HCT116 (cell line): ENCODE measurements at regions not wholly inside any gene's neighbourhood (a gene's known extent, or its start where the extent isn't known, plus 50 kb on each side); places are given as distances from the start of the nearest gene placed in this dataset.

Experiments
- ATAC-seq: fragments of 200-7000 bp; cut with Tn5 transposase; 2 replicates; pipeline ENCODE4 v1.9.1; 2020; ENCODE audit warnings: mild to moderate bottlenecking, moderate library complexity
- BruUV-seq: library from RNA; stranded (reverse); fragments of 400-500 nt; replicated peaks from 2 replicates; lab custom pipeline; 2021; lab: Mats Ljungman, UMichigan
- CTCF ChIA-PET: fragments of 300-600 bp; sonication (Branson Sonifier 250); formaldehyde crosslinking; loops from one replicate; lab custom pipeline; 2021; ENCODE audit warnings: antibody characterized with exemption; lab: Charles Lee
- POLR2A ChIA-PET: fragments of 300-600, 350-600 bp; sonication (Branson Sonifier 250); formaldehyde crosslinking; loops from one replicate; lab custom pipeline; 2021; ENCODE audit warnings: antibody characterized with exemption; lab: Charles Lee
- RAD21 ChIA-PET, 2 experiments: fragments of 300-600 bp; sonication (Branson Sonifier 250); formaldehyde crosslinking; loops; one replicate each; lab custom pipeline; 2023; ENCODE audit warnings: low total read pairs in 2 of 2; ENCODE audit not compliant: uncharacterized antibody in 2 of 2, unreplicated experiment in 2 of 2, low non-redundant PET in 1 of 2; lab: Charles Lee
- DNase-seq: peaks from one replicate; pipeline ENCODE4 v3.0.0-alpha.2; 2010; ENCODE audit warnings: low read depth, low spot score
- H2AFZ ChIP-seq: fragments of 200-600 bp; shearing (Covaris generic), sonication (generic); 2 replicates; pipeline ENCODE4 v1.6.1; 2017; ENCODE audit warnings: low read depth, mixed run types, mixed read lengths, antibody characterized with exemption, low read length; ENCODE audit not compliant: poor library complexity, severe bottlenecking
- H3K27ac ChIP-seq: 2 replicates; pipeline ENCODE4 v1.5.1; 2012; ENCODE audit warnings: low read depth, low read length
- H3K27me3 ChIP-seq: fragments of 200-600 bp; sonication (generic); 2 replicates; pipeline ENCODE4 v1.6.1; 2016; ENCODE audit warnings: mixed run types, low read length, mixed read lengths; ENCODE audit not compliant: insufficient read depth
- H3K36me3 ChIP-seq, 2 experiments: fragments of 200-500 bp in 1 of 2; fragments of 200-600 bp in 1 of 2; sonication (Bioruptor generic) in 1 of 2; sonication (generic) in 1 of 2; 2 replicates each; pipeline versions ENCODE4 v1.5.1 to v1.6.1; 2014 to 2016; ENCODE audit warnings: low read length in 2 of 2, inconsistent platforms in 1 of 2, mixed read lengths in 1 of 2, mixed run types in 1 of 2; ENCODE audit not compliant: insufficient read depth in 2 of 2, control insufficient read depth in 1 of 2
- H3K4me1 ChIP-seq, 2 experiments: fragments of 200-600 bp in 1 of 2; sonication (generic) in 1 of 2; 2 replicates each; pipeline versions ENCODE4 v1.5.1 to v1.6.1; 2012 to 2017; ENCODE audit warnings: low read length in 2 of 2, inconsistent platforms in 1 of 2, mild to moderate bottlenecking in 1 of 2, mixed read lengths in 1 of 2, mixed run types in 1 of 2, moderate library complexity in 1 of 2; ENCODE audit not compliant: insufficient read depth in 2 of 2, control insufficient read depth in 1 of 2
- H3K4me2 ChIP-seq: fragments of 200-600 bp; sonication (generic); 2 replicates; pipeline ENCODE4 v1.6.1; 2017; ENCODE audit warnings: mixed run types, low read length, mixed read lengths
- H3K4me3 ChIP-seq, 2 experiments: fragments of 200-600 bp in 1 of 2; sonication (generic) in 1 of 2; replicated peaks in 1 of 2; 2 replicates each; pipeline ENCODE4 v1.5.1; 2011 to 2016; ENCODE audit warnings: low read length in 2 of 2, control low read depth in 1 of 2, low read depth in 1 of 2, mild to moderate bottlenecking in 1 of 2, mixed read lengths in 1 of 2, mixed run types in 1 of 2
- H3K79me2 ChIP-seq: fragments of 200-600 bp; sonication (generic); 2 replicates; pipeline ENCODE4 v1.6.1; 2017; ENCODE audit warnings: mild to moderate bottlenecking, mixed run types, low read length, moderate library complexity, mixed read lengths; ENCODE audit not compliant: insufficient read depth
- H3K9ac ChIP-seq: fragments of 200-600 bp; sonication (generic); 2 replicates; pipeline ENCODE4 v1.6.1; 2016; ENCODE audit warnings: low read length, mixed read lengths
- H3K9me2 ChIP-seq: fragments of 200-600 bp; sonication (generic), shearing (Covaris generic); 2 replicates; pipeline ENCODE4 v1.6.1; 2017; ENCODE audit warnings: mixed run types, mild to moderate bottlenecking, moderate library complexity; ENCODE audit not compliant: insufficient read depth
- H3K9me3 ChIP-seq, 2 experiments: fragments of 200-500 bp in 1 of 2; fragments of 200-600 bp in 1 of 2; sonication (Bioruptor generic) in 1 of 2; sonication (generic) in 1 of 2; 2 replicates each; pipeline ENCODE4 v1.6.1; 2014 to 2017; ENCODE audit warnings: low read length in 2 of 2, mixed read lengths in 2 of 2, inconsistent platforms in 1 of 2, low read depth in 1 of 2, mild to moderate bottlenecking in 1 of 2, mixed run types in 1 of 2, moderate library complexity in 1 of 2; ENCODE audit not compliant: control insufficient read depth in 1 of 2, insufficient read depth in 1 of 2
- H4K20me1 ChIP-seq: fragments of 200-600 bp; sonication (generic), shearing (Covaris generic); 2 replicates; pipeline ENCODE4 v1.6.1; 2017; ENCODE audit warnings: mixed run types, mild to moderate bottlenecking, moderate library complexity; ENCODE audit not compliant: insufficient read depth
- ATF3 ChIP-seq: IDR thresholded peaks from 2 replicates; pipeline ENCODE4 v1.6.1; 2012
- CEBPB ChIP-seq: IDR thresholded peaks from 2 replicates; pipeline ENCODE4 v1.6.1; 2012; ENCODE audit warnings: low read depth
- ELF1 ChIP-seq: IDR thresholded peaks from 2 replicates; pipeline ENCODE4 v1.6.1; 2012; ENCODE audit warnings: low read depth, borderline replicate concordance
- EZH2 ChIP-seq: fragments of 200-600 bp; sonication (generic); IDR thresholded peaks from 2 replicates; pipeline ENCODE4 v1.6.1; 2017; ENCODE audit warnings: antibody characterized with exemption, mixed run types
- FOSL1 ChIP-seq: IDR thresholded peaks from 2 replicates; pipeline ENCODE4 v1.6.1; 2012; ENCODE audit warnings: low read depth
- JUND ChIP-seq: IDR thresholded peaks from 2 replicates; pipeline ENCODE4 v1.6.1; 2012
- MAX ChIP-seq: IDR thresholded peaks from 2 replicates; pipeline ENCODE4 v1.6.1; 2012
- POLR2A ChIP-seq: IDR thresholded peaks from 2 replicates; pipeline ENCODE4 v1.7.0; 2011; ENCODE audit warnings: borderline replicate concordance; ENCODE audit not compliant: insufficient read depth, insufficient read length; ENCODE audit errors: extremely low read depth
- POLR2AphosphoS5 ChIP-seq: IDR thresholded peaks from 2 replicates; pipeline ENCODE4 v1.6.1; 2011; ENCODE audit warnings: mild to moderate bottlenecking, low read depth, low read length, moderate library complexity
- RAD21 ChIP-seq: IDR thresholded peaks from 2 replicates; pipeline ENCODE4 v1.6.1; 2012; ENCODE audit warnings: low read depth, mild to moderate bottlenecking
- REST ChIP-seq: IDR thresholded peaks from 2 replicates; pipeline ENCODE4 v1.6.1; 2012; ENCODE audit warnings: low read depth
- SP1 ChIP-seq: IDR thresholded peaks from 2 replicates; pipeline ENCODE4 v1.6.1; 2012; ENCODE audit warnings: low read depth
- SRF ChIP-seq: IDR thresholded peaks from 2 replicates; pipeline ENCODE4 v1.6.1; 2012; ENCODE audit warnings: low read depth
- TCF7L2 ChIP-seq: IDR thresholded peaks from 2 replicates; pipeline ENCODE4 v1.7.0; 2011; ENCODE audit warnings: borderline replicate concordance, inconsistent platforms; ENCODE audit not compliant: insufficient read depth, insufficient read length; ENCODE audit errors: extremely low read depth
- YY1 ChIP-seq: IDR thresholded peaks from 2 replicates; pipeline ENCODE4 v1.6.1; 2011; ENCODE audit warnings: low read length, low read depth, moderate library complexity, mild to moderate bottlenecking; ENCODE audit not compliant: insufficient replicate concordance; ENCODE audit errors: extremely low read depth
- ZBTB33 ChIP-seq: IDR thresholded peaks from 2 replicates; pipeline ENCODE4 v1.6.1; 2011; ENCODE audit warnings: mild to moderate bottlenecking, low read length, moderate library complexity; ENCODE audit not compliant: insufficient replicate concordance; ENCODE audit errors: extremely low read depth
- ZFX ChIP-seq: fragments of 450-650 bp; IDR thresholded peaks from 2 replicates; pipeline ENCODE4 v1.6.1; 2017
- ZNF274 ChIP-seq: fragments of 200-500 bp; sonication (Bioruptor generic); IDR thresholded peaks from 2 replicates; pipeline ENCODE4 v1.6.1; 2014; ENCODE audit warnings: mild to moderate bottlenecking, low read depth, low read length, inconsistent platforms
- intact Hi-C: fragments of 100-400 bp; cut with micrococcal nuclease; formaldehyde crosslinking; loops from 2 replicates; pipeline ENCODE4 v1.10.0; 2022

GRCh38 chr3:13194285-13195209, 121.3 kb upstream of the IQSEC1 start:
- DNase-seq = no peak

More at GRCh38 chr3:13194285-13195209, 121.3 kb upstream of the IQSEC1 start:
- Histone ChIP-seq H3K4me3 (no peak overlapping the region), H4K20me1 (no peaks in the 10 kb centered on the region), H2AFZ (no peak overlapping the region), H3K9me3 (no peaks in the 10 kb centered on the region), H3K27ac (no peak overlapping the region), H3K36me3 (no peaks in the 10 kb centered on the region), H3K9me2 (no peaks in the 10 kb centered on the region), H3K4me1 (peaks cover 4 to 7% of the 10 kb centered on the region in 2 experiments), H3K9ac (no peak overlapping the region), H3K4me2 (no peak overlapping the region), H3K27me3 (no peaks in the 10 kb centered on the region), H3K79me2 (no peaks in the 10 kb centered on the region)
- ATAC-seq = no peak
- ChIA-PET CTCF (no interaction called here), RAD21 (no interaction called here), POLR2A (no interaction called here)
- TF ChIP-seq TCF7L2 = no peak
- no peak for TF ChIP-seq ZFX
- no peak for TF ChIP-seq FOSL1
- no peak for TF ChIP-seq ELF1
- TF ChIP-seq CEBPB = no peak
- TF ChIP-seq JUND = no peak
- TF ChIP-seq POLR2AphosphoS5 = no peak
- TF ChIP-seq ZNF274 = no peak
- TF ChIP-seq RAD21 = no peak
- TF ChIP-seq REST = no peak
- TF ChIP-seq ATF3 = no peak
- no peak for TF ChIP-seq SRF
- TF ChIP-seq YY1 = no peak
- no peak for TF ChIP-seq ZBTB33
- TF ChIP-seq MAX = no peak
- no peak for TF ChIP-seq EZH2
- no peak for TF ChIP-seq SP1
- TF ChIP-seq POLR2A = no peak
- intact Hi-C loops = no loop called here
- BruUV-seq = no TSS peak
